ENCODE measurements at regions not wholly inside any gene's neighbourhood (a gene's known extent, or its start where the extent isn't known, plus 50 kb on each side); places are given as distances from the start of the nearest gene placed in this dataset.
"Not testable (repeated sequence)": the region's sequence is repeated elsewhere in the genome, so short reads cannot be mapped to it uniquely, and the experiment has no call there.

DNA sequence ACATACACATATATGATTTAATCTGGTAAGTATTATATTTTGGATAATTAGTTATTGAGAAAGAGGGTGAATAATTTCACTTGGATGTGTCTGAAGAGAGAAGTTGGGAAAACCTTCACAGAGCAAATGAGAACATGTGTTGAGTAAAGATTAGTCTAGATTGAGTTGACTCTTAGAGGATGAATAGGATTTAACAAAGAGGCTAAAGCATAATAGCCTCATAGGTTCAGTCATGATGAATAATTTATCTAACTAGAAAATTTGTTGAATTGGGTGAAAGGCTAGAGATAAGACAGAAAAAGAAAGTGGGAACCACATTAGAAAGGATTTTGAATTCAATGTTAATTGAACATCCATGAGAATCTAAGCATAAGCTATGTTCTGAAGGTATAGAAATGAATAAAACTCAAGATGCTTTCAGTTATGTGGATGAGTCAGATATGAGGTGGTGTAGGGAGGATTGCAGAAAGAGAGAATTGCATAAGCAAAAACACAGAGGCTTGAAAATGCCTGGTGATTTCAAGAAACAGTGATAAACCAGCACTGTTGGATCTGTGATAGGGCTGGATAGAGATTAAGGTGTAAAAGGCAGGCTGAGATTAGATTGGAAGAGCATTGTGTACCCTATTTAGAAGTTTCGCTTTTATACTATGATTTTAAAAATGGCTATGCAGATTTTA is 207.6 kb upstream of the NR3C2 start:
- no peak for DNase-seq (ENCODE audit: low spot score)

DNA sequence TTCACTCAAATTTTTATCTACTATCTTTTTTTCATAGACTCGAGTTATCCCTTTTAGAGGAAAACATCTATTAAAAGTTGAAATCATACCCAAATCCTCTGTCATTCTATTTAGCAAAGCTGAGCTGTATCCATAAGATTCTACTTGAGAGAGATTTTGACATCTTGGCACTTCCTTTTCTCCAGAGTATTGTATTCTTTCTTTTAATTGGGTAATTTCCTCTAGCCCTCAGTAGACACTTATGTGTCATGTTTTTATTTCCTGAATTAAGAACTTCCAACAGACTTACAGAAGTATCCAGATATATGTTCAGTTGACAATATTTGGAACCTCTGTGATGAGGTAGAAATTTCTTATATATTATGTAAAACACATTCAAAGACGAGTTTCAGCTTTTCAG is 201.6 kb upstream of the NR3C2 start:
- no peak for DNase-seq (ENCODE audit: low spot score)

DNA sequence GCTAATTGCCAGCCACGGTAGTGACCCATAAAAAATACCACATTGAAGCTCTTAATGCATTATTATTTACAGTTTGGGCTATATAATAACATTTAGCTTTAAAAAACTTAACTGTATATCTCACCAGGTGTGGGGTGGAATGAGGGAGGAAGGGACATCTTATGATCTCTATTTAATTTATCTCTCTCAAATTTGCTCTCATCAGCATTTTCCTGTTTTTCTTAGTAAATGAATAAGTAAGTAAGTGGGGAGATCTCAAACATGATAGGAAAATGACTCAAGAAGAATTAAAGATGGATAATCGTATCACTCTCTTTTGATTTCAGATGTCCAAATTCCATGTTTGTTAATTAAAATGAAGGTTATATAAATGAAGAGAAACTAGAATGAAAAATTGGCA is 200.7 kb upstream of the NR3C2 start:
- no peak for DNase-seq (ENCODE audit: low spot score)

GRCh38 chr4:148638079-148638478 is 195.9 kb upstream of the NR3C2 start:
- not testable (repeated sequence) for DNase-seq (ENCODE audit: low spot score)

DNA sequence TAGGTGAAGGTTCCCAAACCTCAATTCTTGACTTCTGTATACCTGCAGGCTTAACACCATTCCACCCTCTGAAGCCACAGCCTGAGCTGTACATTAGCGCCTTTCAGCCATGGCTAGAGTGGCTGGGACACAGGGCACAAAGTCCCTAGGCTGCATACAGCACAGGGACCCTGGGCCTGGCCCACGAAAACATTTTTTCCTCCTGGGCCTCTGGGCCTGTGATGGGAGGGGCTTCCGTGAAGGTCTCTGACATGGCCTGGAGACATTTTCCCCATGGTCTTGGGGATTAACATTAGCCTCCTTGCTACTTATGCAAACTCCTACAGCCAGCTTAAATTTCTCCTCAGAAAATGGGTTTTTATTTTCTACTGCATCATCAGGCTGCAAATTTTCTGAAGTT is 195.2 kb upstream of the NR3C2 start:
- not testable (repeated sequence) for DNase-seq (ENCODE audit: low spot score)

DNA sequence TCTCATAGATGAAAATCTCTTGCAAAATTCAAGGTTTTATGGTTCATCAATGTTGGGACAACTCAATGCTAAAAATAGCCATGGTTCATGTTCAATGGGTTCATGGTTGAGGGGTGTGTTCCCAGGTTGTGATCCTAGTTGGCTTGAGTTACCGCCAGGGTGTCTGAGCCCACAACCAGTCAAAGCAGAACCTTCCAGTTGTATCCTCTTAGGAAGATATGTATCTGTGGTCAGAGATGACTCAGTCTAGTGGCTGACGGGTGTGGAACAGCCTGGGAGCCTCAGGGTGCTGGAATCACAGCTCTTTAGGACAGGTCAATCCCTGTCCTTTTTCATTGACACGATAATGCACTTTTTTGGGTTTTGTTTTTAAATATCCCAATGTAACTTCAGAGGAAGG is 192.3 kb upstream of the NR3C2 start:
- DNase-seq (ENCODE audit: low spot score): no peak

- DNase-seq (ENCODE audit: low spot score): no peak
Measured at GRCh38 chr4:148633720-148634119, 191.5 kb upstream of the NR3C2 start.

DNA sequence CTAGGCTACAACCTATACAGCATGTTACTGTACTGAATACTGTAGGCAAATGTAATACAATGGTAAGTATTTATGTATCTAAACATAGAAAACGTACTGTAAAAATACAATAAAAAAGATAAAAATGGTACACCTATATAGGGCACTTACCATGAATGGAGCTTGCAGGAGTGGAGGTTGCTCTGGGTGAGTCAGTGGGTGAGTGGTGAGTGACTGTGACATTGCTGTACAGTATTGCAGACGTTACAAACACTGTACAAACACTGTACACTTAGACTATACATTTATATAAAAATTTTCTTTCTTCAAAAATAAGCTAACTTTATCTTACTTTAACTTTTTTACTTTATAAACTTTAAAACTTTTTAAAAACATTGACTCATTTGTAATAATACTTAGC is 190.3 kb upstream of the NR3C2 start:
- DNase-seq (ENCODE audit: low spot score): no peak

DNA sequence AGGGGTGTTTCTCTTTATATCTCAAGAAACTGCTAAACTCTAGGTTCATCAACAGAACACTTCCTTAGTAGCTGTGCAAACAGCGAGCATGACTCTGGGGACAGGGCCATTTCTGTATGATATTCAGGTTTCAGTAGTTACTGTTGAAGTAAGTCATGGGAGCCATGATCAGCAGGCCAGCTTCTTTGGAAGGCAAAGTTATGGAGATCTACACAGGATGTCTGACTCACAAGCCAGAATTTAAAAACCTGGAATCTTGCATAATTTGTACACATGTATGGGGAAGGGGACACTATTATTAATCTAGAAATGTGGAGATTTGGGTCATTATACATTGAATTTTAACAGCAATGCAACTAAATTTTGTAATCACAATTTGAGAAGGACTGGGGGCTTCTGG is 187.8 kb upstream of the NR3C2 start:
- DNase-seq (ENCODE audit: low spot score): no peak

DNA sequence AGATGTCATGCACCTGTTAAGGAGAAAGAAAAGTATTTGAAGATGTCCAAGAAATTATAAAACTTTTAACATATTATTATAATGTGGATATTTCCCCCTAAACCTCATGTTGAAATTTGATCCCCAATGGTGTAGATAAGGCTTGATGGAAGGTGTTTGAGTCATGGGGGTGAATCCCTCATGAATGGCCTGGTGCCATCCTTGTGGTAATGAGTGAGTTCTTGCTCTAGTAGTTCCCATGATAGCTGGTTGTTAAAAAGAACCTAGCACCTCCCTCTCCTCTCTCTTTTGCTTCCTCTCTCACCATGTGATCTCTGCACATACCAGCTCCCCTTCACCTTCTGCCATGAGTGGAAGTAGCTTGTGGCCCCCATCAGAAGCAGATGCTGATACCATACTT is 176.6 kb upstream of the NR3C2 start:
- DNase-seq (ENCODE audit: low spot score): no peak

DNA sequence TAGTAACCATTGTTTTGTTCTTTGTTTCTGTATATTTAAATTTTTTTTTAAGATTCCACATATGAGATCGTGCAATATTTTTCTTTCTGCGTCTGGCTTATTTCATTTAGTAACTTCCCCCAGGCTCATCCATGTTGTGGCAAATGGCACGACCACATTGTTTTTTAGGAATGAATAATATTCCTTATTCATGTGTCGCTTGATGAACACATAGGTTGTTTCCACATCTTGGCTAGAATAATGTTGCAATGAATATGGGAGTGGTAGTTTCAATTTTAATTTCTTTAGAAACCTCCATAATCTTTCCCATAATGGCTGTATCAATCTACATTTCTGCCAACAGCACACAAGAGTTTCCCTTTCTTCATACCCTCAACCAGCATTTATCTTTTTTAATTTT is 166.8 kb upstream of the NR3C2 start:
- no peak for DNase-seq (ENCODE audit: low spot score)

GRCh38 chr4:148598418-148599207 is 156.4 kb upstream of the NR3C2 start:
- DNase-seq (ENCODE audit: low spot score): not testable (repeated sequence)

DNA sequence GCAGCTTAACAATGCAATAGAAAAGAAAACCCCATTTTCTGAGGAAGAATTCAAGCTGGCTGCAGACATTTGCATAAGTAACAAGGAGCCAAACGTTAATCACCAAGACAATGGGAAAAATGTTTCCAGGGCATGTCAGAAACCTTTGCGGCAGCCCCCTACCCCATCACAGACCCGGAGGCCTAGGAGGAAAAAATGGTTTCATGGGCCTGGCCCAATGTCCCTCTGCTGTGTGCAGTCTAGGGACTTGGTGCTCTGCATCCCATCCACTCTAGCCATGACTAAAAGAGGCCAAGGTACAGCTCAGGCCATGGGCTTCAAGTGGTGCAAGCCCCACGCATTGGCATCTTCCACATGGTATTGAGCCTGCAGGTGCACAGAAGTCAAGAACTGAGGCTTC is 147.0 kb upstream of the NR3C2 start:
- DNase-seq (ENCODE audit: low spot score): no peak

DNA sequence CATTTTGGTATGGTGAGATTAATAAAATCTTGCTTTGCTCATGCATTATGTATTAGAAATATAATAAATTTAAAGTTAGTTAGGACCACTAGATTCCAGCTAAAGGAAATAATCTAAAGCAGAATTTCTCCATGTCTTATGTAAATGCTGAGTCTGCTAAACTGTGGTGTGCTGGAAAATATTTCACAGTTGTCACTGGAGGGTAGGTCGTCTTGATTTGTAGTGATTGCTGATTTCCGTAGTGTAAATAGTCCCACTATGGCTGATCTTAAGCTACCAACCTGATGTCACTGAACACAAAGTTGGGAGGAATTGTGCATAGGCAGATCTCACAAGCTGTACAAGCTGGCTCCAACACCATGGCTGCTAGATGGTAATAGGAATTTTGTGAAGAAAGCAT is 133.4 kb upstream of the NR3C2 start:
- DNase-seq (ENCODE audit: low spot score): no peak

GRCh38 chr4:148574911-148575310 is 132.7 kb upstream of the NR3C2 start:
- no peak for DNase-seq (ENCODE audit: low spot score)

DNA sequence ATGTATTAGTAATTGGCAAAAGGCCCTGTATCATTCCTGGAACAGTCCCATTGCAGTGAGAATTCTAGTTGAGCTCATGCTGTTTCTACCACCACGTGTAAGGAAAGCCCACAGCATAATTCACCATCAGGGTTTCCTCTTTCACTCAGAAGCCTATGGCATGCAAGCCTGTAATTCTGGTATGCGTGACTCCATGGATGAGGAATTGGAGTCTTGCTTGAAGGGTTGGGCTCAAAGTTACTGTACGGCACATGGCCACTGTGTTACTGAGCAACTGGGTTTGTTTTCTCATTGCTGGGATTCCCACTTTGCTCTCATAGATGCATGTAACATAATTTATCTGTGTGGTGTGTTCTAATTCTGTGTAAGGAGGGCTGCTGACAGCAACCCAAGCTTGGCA is 132.3 kb upstream of the NR3C2 start:
- no peak for DNase-seq (ENCODE audit: low spot score)

GRCh38 chr4:148574066-148574465 is 131.9 kb upstream of the NR3C2 start:
- no peak for DNase-seq (ENCODE audit: low spot score)

- no peak for DNase-seq (ENCODE audit: low spot score)
Measured at GRCh38 chr4:148573296-148573695, 131.1 kb upstream of the NR3C2 start.

- no peak for DNase-seq (ENCODE audit: low spot score)
Measured at GRCh38 chr4:148565801-148566200, 123.6 kb upstream of the NR3C2 start.

- DNase-seq (ENCODE audit: low spot score): no peak
Measured at GRCh38 chr4:148563684-148564083, 121.5 kb upstream of the NR3C2 start.

DNA sequence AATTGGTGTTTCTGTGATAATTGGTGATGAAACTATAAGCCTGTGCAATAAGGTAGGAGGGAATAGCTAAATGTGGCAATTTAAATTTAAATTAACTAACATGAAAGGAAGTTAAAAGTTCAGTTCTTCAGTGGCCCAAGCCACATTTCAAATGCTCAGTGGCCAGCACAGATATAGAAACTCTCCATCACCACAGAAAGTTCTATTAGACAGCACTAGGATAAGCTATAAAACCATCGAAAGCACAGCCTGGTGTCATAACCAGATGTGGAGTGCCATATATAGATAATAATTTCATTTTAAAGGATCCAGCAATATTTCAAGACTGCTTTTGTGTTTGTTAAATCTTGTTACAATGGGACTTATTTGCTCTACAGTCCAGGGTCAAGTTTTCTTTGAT is 119.3 kb upstream of the NR3C2 start:
- DNase-seq (ENCODE audit: low spot score): no peak

DNA sequence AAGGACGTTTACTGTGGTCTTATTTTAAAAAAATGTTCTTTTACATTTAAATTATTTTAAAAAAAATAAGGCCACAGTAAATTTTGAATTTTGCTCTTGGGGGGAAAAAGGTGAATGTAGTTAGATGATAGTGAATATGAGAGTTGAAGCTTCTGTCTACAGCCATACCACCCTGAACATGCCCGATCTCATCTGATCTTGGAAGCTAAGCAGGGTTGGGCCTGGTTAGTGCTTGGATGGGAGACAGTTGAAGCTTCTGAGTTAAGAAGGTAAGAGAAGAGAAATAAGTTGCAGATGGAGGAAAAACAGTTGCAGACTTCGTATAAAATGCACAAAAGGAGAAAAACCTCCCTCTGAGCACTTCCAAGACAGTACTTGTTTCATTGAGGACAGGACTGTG is 115.6 kb upstream of the NR3C2 start:
- DNase-seq (ENCODE audit: low spot score): no peak

DNA sequence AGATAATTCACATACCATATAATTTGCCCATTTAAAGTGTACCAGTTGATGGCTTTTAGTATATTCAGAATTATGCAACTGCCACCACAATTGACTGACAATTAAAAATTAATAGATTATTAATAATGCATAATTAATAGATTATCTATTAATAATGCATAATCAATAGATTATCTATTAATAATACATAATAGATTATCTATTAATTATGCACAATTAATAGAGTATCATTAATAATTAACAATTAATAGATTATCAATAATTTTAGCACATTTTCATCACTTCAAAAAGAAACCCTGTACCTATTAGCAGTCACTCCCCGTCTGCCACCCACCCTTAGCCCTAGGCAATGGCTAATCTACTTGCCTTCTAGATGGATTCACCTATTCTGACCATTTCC is 108.6 kb upstream of the NR3C2 start:
- no peak for DNase-seq (ENCODE audit: low spot score)
